Tibial nerve (tissue), 4 donors: ENCODE measurements at regions not wholly inside any gene's neighbourhood (a gene's known extent, or its start where the extent isn't known, plus 50 kb on each side); places are given as distances from the start of the nearest gene placed in this dataset.
A peak's percentile ranks its signal among the peaks of the same experiment; 100 is the strongest.

Source experiments
- DNase-seq, 2 donors: peaks; one replicate each; pipeline ENCODE4 v3.0.0-alpha.2; 2019; ENCODE audit warnings: low spot score in 2 of 2
- H3K27ac ChIP-seq, 4 donors: fragments of 200-600 bp; sonication (generic) in 3 of 4; one replicate each; pipeline ENCODE4 v1.5.1; 2017 to 2019; ENCODE audit warnings: mild to moderate bottlenecking in 1 of 4
- H3K27me3 ChIP-seq, 2 donors: fragments of 200-600 bp; sonication (generic) in 1 of 2; one replicate each; pipeline versions ENCODE4 v1.5.1 to v1.6.0; 2017 to 2019
- H3K36me3 ChIP-seq, 3 donors: fragments of 200-600 bp; sonication (generic); one replicate each; pipeline ENCODE4 v1.5.1; 2018 to 2019
- H3K4me1 ChIP-seq, 4 donors: fragments of 200-600 bp; sonication (generic) in 3 of 4; one replicate each; pipeline ENCODE4 v1.5.1; 2017 to 2019
- H3K4me3 ChIP-seq, 4 donors: fragments of 200-600 bp; sonication (generic) in 3 of 4; one replicate each; pipeline ENCODE4 v1.5.1; 2017 to 2019; ENCODE audit warnings: mild to moderate bottlenecking in 1 of 4, moderate library complexity in 1 of 4
- H3K9me3 ChIP-seq, 4 donors: fragments of 200-600 bp; sonication (generic) in 3 of 4; one replicate each; pipeline ENCODE4 v1.5.1; 2017 to 2019
- CTCF ChIP-seq, 5 experiments: fragments of 200-600 bp in 3 of 5; fragments of 450-650 bp in 2 of 5; sonication (generic) in 3 of 5; IDR thresholded peaks; one replicate each; pipeline ENCODE4 v1.5.1; 2016 to 2019; ENCODE audit warnings: antibody characterized with exemption in 5 of 5, mild to moderate bottlenecking in 3 of 5, moderate library complexity in 2 of 5
- EP300 ChIP-seq, 2 donors: sonication (generic); formaldehyde crosslinking; IDR thresholded peaks; one replicate each; pipeline ENCODE4 v1.6.1; 2017; ENCODE audit warnings: antibody characterized with exemption in 2 of 2, mild to moderate bottlenecking in 1 of 2
- POLR2A ChIP-seq, 2 donors: fragments of 450-650 bp; IDR thresholded peaks; one replicate each; pipeline ENCODE4 v1.6.1; 2017; ENCODE audit warnings: antibody characterized with exemption in 2 of 2, mild to moderate bottlenecking in 2 of 2, moderate library complexity in 2 of 2
- WGBS, 2 donors: methylation state at CpG; one replicate each; pipeline ENCODE4 v1.1.5; 2018; 5-methylcytosine and 5-hydroxymethylcytosine counted together

DNA sequence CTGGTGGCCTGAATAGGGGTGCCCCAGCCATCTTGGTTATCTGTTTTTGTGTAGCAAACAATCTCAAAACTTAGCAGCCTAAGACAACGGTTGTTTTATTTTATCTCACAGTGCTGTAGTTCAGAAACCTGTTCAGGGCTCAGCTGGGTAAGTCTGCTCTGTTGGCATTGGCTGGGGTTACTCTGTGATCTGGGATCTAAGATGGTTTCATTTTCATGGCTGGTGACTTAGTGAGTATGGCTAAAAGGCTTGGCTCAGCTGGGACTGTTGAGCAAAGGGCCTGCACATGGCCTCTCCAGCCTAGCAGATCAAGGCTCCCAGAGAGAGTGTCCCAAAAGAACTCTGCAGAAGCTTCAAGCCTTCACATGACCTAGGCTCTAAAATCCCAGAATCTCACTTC is 60.8 kb upstream of the POU2AF1 start:
- WGBS, 2 donors = 81 to 89% methylated on average over 1 of the region's 1 CpG
- no peaks in the 10 kb centered on the region for H3K36me3 ChIP-seq
- no peaks in the 10 kb centered on the region for H3K27me3 ChIP-seq
- H3K4me3 ChIP-seq = no peak overlapping the region
- DNase-seq = no peak
- H3K9me3 ChIP-seq = no peaks in the 10 kb centered on the region
- H3K4me1 ChIP-seq = peaks cover 0 to 27% (median 7%) of the 10 kb centered on the region in 4 donors
- TF ChIP-seq POLR2A (IDR thresholded peaks at IDR 0.05) (no peak), EP300 (IDR thresholded peaks at IDR 0.05) (no peak), CTCF (IDR thresholded peaks at IDR 0.05) (no peak)
- H3K27ac ChIP-seq = no peak overlapping the region

DNA sequence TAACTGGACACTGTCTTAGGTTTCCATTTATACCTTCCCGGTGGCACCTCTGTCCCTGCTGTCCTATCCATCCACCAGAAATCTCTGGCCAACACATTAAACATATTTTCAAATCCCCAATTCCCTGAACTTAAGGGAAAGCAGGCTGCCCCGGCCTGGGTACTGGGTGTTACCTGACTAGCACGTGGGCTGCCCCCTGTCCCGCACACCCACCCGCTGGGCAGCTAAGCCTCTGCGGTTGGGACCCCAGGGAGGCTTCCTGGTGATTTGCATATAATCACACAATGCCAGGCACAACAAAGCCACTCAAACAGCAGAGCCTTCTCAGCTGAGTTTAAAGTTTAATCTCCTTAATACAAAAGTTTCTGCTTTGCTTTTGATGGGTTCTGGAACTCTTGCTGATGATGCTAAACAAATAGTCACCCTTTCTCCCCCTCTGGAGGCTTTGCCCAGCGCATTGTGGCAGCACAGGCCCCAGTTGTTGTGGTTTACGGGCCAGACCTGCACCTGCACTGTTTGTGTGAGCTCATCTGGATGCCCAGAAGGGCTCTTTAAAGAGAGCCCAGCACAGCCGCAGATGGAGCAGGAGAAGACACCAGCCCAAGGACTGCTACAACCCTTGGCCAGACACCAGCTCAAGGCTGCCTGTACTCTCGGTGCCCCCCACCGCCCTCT is 59.9 kb upstream of the POU2AF1 start:
- Histone ChIP-seq H3K4me3 (no peak overlapping the region), H3K27me3 (no peaks in the 10 kb centered on the region), H3K9me3 (no peaks in the 10 kb centered on the region), H3K27ac (no peak overlapping the region), H3K4me1 (peaks cover 0 to 27% (median 7%) of the 10 kb centered on the region in 4 donors), H3K36me3 (no peaks in the 10 kb centered on the region)
- DNase-seq = no peak
- TF ChIP-seq CTCF (IDR thresholded peaks at IDR 0.05) (no peak), EP300 (IDR thresholded peaks at IDR 0.05) (no peak), POLR2A (IDR thresholded peaks at IDR 0.05) (no peak)
- 79 to 84% methylated on average over 11 of the region's 11 CpGs for WGBS, 2 donors

- 63 to 66% methylated on average over 2 to 3 of the region's 3 CpGs for WGBS, 2 donors
- no peak for DNase-seq
- Histone ChIP-seq H3K9me3 (no peaks in the 10 kb centered on the region), H3K4me3 (no peak overlapping the region), H3K27ac (no peak overlapping the region), H3K4me1 (peaks cover 0 to 27% (median 7%) of the 10 kb centered on the region in 4 donors), H3K27me3 (no peaks in the 10 kb centered on the region), H3K36me3 (no peaks in the 10 kb centered on the region)
- TF ChIP-seq CTCF (IDR thresholded peaks at IDR 0.05) = no peak
- no peak for TF ChIP-seq POLR2A (IDR thresholded peaks at IDR 0.05)
- TF ChIP-seq EP300 (IDR thresholded peaks at IDR 0.05) = no peak
Measured at GRCh38 chr11:111438168-111438567, 59.1 kb upstream of the POU2AF1 start.

GRCh38 chr11:111435046-111435698 is 56.1 kb upstream of the POU2AF1 start:
- Histone ChIP-seq H3K27me3 (no peaks in the 10 kb centered on the region), H3K27ac (no peak overlapping the region), H3K36me3 (no peaks in the 10 kb centered on the region), H3K4me3 (no peak overlapping the region), H3K4me1 (peaks cover 0 to 27% (median 7%) of the 10 kb centered on the region in 4 donors), H3K9me3 (no peaks in the 10 kb centered on the region)
- no peak for DNase-seq
- 74 to 89% methylated on average over 12 of the region's 12 CpGs for WGBS, 2 donors
- no peak for TF ChIP-seq CTCF (IDR thresholded peaks at IDR 0.05)
- no peak for TF ChIP-seq EP300 (IDR thresholded peaks at IDR 0.05)
- no peak for TF ChIP-seq POLR2A (IDR thresholded peaks at IDR 0.05)

- Histone ChIP-seq H3K27ac (no peak overlapping the region), H3K4me1 (no peaks in the 10 kb centered on the region), H3K9me3 (no peaks in the 10 kb centered on the region), H3K4me3 (no peak overlapping the region), H3K27me3 (no peaks in the 10 kb centered on the region), H3K36me3 (no peaks in the 10 kb centered on the region)
- 53 to 62% methylated on average over 7 of the region's 7 CpGs for WGBS, 2 donors
- peak; percentile 65 to 77 for DNase-seq
- no peak for TF ChIP-seq EP300 (IDR thresholded peaks at IDR 0.05)
- peak; percentile 34 to 66 (median 59) for TF ChIP-seq CTCF (IDR thresholded peaks at IDR 0.05)
- no peak for TF ChIP-seq POLR2A (IDR thresholded peaks at IDR 0.05)
Measured at GRCh38 chr11:111429066-111429506, 50.0 kb upstream of the POU2AF1 start.
